SHP77 (cell line): ENCODE measurements at regions not wholly inside any gene's neighbourhood (a gene's known extent, or its start where the extent isn't known, plus 50 kb on each side); places are given as distances from the start of the nearest gene placed in this dataset.

Experiments
- DNase-seq, 2 experiments: peaks; one replicate each; lab custom pipeline; 2025; lab: John Stamatoyannopoulos, UW

DNA sequence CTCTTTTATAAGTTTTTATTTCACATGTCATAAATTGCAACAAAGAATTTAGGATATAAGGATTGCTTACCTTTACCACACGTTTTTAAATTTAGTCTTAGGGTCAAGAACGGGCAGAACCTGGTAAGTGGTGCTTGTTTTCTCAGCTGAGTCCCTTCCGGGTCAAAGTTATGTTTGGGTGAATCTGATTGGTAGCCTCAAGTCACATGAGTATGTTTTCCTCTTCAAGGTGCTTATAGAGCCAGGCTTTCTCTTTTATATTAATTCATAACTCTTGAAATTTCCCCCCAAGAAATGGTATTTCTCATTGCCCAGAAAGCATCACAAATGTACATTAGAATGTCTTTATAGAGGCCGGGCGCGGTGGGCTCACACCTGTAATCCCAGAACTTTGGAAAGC is 415.7 kb upstream of the ROBO2 start:
- DNase-seq = no peak

- no peak for DNase-seq
Observed at GRCh38 chr3:76627236-76627635, 412.7 kb upstream of the ROBO2 start.

GRCh38 chr3:76631251-76631650 is 408.6 kb upstream of the ROBO2 start:
- no peak for DNase-seq

DNA sequence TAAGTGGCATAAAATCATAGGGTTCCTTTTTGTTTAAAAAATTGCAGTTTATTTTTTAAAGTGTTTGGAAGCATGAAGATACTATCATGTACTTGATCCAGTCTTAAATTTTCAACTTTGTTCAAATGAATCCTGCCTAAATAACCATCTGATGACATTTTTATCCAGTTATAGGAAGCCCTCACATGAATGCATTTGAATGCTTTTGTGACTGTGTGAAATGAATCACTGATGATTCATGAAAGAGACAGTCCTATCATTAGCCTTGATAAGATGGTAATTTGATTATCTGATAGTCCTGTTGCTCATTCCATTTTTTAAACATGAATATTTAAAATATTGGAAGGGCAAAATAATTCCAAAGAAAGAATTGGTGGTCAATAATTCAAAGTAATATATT is 401.9 kb upstream of the ROBO2 start:
- no peak for DNase-seq

DNA sequence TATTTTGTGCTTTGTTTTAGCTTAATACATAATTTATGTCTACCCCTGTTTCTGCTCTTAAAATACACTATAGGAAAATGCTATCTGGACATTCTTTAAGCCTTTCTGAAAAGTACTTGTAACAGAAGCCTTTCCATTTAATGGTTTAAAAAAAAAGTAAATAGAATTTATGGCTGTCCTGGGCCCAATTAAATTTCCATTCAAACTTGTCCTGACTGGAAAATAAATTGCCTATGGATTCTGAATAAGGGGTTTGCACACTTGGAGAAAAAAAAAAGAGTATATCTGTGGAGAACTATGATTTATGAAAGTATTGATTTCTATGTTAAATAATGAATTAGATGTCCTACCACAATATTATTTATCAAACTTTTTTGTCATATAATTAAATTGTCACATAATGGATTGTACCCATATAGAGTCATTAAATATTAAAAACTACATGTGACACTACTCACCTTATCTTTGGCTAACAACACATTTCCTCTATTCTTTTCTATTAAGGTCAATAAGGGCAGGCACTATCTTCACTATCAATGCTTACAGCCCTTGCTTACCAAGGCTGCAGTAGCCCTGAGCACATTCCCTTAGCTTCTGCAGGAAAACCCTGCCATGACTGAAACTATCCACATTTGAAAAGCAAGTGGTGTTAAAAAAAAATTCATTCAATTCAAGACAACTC is 396.1 kb upstream of the ROBO2 start:
- DNase-seq = no peak

GRCh38 chr3:76644305-76644675 is 395.6 kb upstream of the ROBO2 start:
- DNase-seq = no peak

DNA sequence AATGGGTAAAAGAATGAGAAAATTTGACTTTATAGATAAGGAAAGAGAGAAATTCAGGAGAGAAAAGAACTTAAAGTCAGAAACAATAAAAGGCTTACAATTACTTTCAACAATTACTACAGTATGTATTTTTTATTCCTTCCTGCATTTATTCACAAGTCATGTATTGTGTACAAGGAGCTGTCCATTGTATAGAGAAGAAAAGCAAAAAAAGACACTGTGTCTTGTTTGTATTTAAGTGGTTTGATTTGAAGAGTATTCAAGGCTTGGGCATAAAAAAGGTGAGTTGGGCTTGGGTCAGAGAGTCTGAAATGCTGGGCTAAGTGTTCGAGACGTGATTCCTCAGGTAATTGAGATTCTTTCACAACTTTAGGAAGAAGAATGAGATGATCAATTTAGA is 394.2 kb upstream of the ROBO2 start:
- DNase-seq = no peak

DNA sequence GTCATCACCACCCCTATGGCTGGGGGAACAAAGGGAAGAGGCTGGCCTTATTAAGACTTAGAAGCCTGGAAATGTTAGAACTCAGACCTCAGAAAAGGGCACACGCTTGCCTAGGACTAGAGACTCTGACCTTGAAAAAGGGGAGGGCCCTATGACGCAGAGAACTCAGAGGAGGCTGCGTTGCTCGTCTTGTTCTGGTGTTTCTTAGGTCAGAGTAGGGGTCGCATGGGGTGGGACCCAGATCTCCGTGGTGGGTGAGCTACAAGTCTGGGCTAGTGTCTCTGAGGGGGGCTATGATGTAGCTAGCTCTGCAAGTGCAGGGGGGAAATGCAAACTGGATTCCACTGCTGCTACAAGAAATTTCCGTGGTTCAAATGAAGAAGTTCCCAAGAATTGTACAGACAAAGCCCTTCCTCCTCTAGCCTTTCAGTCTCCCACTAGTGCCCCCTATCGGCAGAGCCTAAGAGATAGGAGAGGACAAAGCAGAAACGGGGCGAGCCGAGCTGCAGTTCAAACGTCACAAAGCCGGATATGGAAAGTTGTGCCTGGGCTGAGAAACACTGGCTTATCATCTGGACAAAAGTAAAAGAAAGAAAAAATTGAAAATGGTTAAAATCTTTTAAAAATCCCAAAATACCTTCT is 392.9 kb upstream of the ROBO2 start:
- DNase-seq = no peak

- DNase-seq = no peak
Observed at GRCh38 chr3:76651784-76652183, 388.1 kb upstream of the ROBO2 start.

DNA sequence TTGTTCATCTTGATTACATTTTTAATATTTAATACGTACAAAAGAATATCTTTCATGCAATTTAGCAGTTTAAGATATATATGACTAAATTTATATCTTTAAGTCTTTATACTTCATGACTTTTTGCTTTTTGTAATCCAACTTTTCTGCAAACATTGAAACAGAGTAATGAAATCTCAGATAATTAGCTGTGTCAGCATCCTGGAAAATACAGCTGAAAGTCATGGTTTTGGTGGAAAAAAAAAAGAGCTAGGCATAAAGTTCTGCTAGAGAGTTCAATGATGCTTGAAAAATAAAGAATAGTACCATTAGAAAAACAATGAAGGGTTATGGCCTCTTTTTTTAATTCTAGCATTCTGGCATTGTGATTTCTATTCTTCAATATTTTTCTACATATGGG is 387.4 kb upstream of the ROBO2 start:
- DNase-seq = no peak

GRCh38 chr3:76653640-76654251 is 386.2 kb upstream of the ROBO2 start:
- DNase-seq = no peak

DNA sequence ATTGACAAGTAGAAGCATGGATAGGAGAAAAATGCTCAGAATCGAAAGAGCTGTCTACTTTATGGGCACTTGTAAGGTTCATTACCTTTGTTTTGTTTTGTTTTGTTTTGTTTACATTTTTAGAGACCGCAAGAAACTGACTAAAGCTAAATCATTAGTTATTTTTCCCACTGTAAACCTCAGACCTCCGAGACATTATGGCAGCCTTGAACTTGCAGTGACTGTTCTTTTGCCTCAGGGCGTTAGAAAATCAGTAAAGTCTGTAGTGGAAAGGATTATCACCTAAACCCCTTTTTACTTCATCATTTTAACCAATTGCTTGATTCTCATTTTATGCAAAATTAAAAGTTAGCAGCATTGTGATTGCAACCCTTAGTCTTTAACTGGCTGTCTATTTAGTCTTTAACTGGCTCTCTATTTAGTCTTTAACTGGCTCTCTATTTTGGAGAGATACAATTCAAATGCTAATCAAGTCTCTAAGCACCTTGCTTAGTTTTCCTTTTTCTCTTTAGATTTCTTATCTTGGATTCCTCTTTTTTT is 383.3 kb upstream of the ROBO2 start:
- DNase-seq = no peak

GRCh38 chr3:76657909-76658308 is 382.0 kb upstream of the ROBO2 start:
- DNase-seq = no peak

GRCh38 chr3:76661527-76662250 is 378.2 kb upstream of the ROBO2 start:
- DNase-seq = no peak

DNA sequence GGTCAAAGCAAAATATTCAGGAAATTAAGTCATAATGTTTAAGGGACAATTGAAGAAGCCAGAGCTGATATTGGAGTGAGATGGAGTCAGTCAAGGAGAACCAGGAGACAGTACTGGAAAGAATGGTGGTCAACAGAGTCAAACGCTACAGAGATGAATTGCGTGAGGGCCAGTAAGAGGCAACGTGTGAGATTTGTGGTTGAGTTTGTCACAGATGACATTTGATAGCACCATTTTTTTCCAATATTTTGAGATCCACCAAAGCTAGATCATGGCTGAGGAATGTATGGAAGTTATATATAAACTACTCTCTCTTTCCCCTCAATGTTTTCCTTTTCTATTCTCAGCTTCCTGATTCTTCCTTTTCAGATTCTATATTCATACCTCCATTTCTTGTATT is 375.1 kb upstream of the ROBO2 start:
- no peak for DNase-seq

- DNase-seq = no peak
Observed at GRCh38 chr3:76668653-76669052, 371.2 kb upstream of the ROBO2 start.

GRCh38 chr3:76669322-76669721 is 370.6 kb upstream of the ROBO2 start:
- no peak for DNase-seq

DNA sequence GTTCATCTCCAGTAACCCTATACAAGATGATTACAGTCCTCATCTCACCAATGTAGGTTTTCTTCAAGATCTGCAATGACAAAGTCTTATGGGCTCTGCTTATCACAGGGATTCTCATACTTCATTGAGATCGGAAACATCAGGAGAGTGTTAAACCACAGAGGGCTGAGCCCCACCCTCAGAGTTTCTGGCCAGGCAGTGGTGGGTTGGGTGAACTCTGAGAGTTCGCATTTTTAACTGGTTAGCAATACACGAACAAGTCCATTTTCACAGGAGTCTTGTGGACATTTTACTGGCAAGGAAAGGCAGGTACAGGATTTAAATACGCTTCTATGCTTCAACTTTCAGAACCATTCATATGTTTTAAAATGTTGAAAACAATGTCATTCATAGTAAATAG is 366.7 kb upstream of the ROBO2 start:
- no peak for DNase-seq

- DNase-seq = no peak
Observed at GRCh38 chr3:76679541-76679940, 360.4 kb upstream of the ROBO2 start.

DNA sequence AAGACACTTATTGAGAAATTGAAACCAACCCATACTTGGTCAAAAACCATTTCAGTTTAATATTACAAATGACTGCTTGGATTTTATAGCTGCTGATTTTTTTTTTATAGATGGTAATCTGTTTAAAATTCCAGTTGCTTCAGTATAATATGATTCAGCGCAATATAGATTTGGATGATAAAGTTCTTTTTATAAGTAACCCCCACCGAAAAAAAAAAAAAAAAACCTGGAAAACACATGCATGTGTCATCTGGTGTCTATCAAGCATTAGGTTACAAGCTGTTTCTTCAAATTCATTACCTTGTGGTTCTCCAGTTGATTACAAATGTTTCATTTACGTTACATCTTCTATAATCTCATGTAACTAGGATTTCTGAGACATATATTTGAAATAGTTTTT is 356.6 kb upstream of the ROBO2 start:
- no peak for DNase-seq

DNA sequence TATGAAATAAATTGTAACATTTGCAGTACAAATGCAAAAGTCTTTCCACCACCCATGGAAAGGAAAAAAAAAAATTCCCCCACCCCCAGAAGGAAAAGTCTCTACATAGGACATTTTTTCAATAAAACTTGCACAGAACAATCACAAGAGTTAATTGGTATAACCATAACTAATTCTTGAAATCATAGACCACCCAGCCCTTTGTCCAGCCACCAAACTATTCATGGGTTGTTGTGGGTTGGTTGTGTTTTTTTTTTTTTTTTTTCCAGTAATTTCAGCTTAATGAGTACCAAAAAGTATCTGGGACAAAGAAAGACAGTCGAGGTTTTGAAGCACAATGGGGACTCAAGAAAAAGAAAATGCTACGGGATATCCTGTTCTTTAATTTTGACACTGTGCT is 355.0 kb upstream of the ROBO2 start:
- DNase-seq = no peak

DNA sequence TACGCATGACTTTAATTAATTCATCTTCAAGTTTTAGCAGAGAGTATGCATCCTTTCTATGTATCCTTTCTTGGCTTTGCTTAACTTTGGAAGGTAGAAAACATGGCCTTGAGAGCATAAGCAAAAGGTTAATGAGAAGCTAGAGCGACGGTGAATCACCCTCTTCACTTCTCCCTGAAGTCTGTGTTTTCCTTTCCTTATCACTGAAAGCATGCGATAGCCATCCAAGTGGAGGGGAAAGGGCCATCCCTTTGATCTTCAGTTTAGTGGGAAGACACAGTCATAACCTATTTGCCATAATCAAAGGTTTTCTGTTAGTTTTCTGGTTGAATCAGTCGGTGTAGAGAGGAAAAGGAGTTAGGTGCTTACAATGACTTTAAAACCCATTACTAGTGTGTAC is 354.0 kb upstream of the ROBO2 start:
- no peak for DNase-seq

GRCh38 chr3:76687019-76687418 is 352.9 kb upstream of the ROBO2 start:
- DNase-seq = no peak
